ENCODE measurements at regions not wholly inside any gene's neighbourhood (a gene's known extent, or its start where the extent isn't known, plus 50 kb on each side); places are given as distances from the start of the nearest gene placed in this dataset.
"Not testable (repeated sequence)": the region's sequence is repeated elsewhere in the genome, so short reads cannot be mapped to it uniquely, and the experiment has no call there.

DNA sequence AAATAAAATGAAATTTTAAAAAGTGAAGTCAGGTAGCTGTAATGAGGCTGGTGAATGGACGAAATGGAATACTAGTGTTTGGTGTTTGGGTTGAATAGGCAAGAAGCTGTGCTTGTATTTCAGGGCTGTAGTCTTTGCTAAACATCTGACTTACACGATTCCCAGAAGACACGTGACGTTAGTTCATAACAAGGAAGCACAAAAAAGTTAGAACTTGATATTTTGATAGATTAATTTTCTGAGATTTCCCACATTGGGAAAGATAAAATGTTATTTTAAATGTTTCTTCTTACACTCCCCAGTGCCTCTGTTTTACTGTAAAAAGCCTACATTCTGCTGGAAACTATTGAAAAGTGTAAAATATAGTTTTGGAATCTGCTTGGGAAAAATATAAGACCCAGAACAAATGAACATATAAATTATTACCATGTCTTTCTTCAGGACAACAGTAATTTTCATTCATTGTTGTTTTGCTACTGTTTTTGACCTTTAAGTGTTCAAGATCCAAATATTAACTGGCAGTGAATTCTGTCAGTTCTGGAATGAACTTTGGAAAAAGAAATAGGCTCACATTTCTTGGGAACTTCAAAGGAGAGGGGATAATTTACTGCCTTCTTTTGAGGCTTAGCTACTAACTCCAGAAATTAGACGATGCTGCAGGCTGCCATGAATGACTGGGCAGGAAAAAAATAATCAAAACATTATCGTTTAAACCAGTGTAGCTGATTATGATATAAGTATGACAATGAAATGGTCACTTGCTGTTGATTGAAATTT lies 241.3 kb downstream of the SLITRK6 start:
- no peak for DNase-seq
- intact Hi-C loops (cut with DNase I) = no loop called here
- ATAC-seq = no peak

DNA sequence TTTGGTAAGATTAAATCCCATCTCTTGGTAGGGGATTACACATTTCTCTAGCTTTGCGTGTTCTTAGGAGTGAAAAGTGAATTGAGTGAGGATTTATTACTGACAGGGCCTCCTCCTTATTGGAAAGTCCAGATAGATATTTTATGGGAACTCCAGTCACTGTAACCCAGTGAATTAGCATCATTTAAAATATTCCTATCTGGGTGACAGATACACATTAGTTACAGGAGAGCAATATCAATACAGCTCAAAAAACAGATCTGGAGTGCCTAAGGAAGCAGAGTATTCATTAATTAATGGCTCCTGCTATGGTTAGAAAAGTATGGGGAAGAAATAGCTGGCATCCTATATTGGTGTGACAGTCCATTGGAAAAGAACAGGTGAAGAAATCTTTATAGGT lies 248.2 kb downstream of the SLITRK6 start:
- ATAC-seq (no peak), DNase-seq (no peak)
- intact Hi-C loops (cut with DNase I) = no loop called here

- DNase-seq = no peak
- intact Hi-C loops (cut with DNase I) = no loop called here
- ATAC-seq = no peak
Measured at GRCh38 chr13:85549819-85550218, 249.4 kb downstream of the SLITRK6 start.

DNA sequence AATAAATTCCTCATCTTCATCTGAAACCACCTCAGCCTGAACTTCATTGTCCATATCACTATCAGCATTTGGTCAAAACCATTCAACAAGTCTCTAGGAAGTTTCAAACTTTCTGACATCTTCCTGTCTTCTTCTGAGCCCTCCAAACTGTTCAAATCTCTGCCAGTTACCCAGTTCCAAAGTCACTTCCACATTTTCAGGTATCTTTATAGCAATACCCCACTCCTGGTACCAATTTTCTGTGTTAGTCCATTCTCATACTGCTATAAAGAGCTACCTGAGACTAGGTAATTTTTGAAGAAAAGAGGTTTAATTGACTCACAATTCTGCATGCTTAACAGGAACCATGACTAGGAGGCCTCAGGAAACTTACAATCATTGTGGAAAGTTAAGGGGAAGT lies 250.4 kb downstream of the SLITRK6 start:
- DNase-seq; ATAC-seq; intact Hi-C loops (cut with DNase I): not testable (repeated sequence)

GRCh38 chr13:85545771-85546170 lies 253.4 kb downstream of the SLITRK6 start:
- ATAC-seq = no peak

DNA sequence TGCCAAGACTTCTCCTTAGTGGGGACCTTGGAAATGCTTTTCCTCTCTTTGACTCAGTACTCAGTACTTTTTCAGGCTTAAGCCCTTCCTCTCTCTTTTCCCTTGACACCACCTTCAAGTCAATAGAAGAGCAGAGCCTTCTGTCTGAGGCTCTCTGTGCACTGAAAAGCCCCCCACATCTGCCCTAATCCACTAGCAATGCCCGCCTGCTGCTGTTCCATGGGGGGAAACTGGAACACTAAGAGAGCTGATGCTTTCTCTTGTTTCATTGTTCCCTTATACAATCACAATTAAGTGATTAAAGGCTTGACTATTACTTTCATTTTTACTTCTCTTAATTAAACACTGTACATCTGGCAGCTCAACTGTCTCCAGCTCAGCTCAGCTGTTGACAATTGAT lies 254.5 kb downstream of the SLITRK6 start:
- ATAC-seq (no peak), DNase-seq (no peak)
- intact Hi-C loops (cut with DNase I) = no loop called here

More at GRCh38 chr13:85545771-85546170, 253.4 kb downstream of the SLITRK6 start:
- no peak for DNase-seq
- intact Hi-C loops (cut with DNase I) = no loop called here

- ATAC-seq (no peak), DNase-seq (no peak)
- intact Hi-C loops (cut with DNase I) = no loop called here
Measured at GRCh38 chr13:85543144-85543543, 256.1 kb downstream of the SLITRK6 start.

GRCh38 chr13:85541476-85541875 lies 257.7 kb downstream of the SLITRK6 start:
- DNase-seq (no peak), ATAC-seq (no peak)
- intact Hi-C loops (cut with DNase I) = no loop called here

- ATAC-seq = no peak
- DNase-seq = no peak
- intact Hi-C loops (cut with DNase I) = no loop called here
Measured at GRCh38 chr13:85538957-85539356, 260.3 kb downstream of the SLITRK6 start.

- intact Hi-C loops (cut with DNase I) = no loop called here
- no peak for ATAC-seq
- DNase-seq = no peak
Measured at GRCh38 chr13:85537601-85538000, 261.6 kb downstream of the SLITRK6 start.

DNA sequence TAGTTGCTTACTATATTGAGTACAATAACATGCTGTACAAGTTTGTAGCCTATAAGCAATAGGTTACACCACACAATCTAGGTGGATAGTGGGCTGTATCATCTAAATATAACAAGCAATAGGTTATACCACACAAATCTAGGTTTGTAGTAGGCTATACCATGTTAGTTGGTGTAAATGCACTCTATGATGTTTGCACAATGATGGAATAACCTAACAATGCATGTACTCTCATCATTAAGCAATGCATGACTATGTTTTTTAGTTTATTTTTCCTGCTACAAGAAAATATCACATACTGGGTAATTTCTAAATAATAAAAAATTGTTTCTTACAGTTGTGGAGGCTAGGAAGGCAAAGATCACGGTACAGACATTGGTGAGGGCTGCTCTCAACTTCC lies 262.5 kb downstream of the SLITRK6 start:
- intact Hi-C loops (cut with DNase I) = no loop called here
- DNase-seq (no peak), ATAC-seq (no peak)

DNA sequence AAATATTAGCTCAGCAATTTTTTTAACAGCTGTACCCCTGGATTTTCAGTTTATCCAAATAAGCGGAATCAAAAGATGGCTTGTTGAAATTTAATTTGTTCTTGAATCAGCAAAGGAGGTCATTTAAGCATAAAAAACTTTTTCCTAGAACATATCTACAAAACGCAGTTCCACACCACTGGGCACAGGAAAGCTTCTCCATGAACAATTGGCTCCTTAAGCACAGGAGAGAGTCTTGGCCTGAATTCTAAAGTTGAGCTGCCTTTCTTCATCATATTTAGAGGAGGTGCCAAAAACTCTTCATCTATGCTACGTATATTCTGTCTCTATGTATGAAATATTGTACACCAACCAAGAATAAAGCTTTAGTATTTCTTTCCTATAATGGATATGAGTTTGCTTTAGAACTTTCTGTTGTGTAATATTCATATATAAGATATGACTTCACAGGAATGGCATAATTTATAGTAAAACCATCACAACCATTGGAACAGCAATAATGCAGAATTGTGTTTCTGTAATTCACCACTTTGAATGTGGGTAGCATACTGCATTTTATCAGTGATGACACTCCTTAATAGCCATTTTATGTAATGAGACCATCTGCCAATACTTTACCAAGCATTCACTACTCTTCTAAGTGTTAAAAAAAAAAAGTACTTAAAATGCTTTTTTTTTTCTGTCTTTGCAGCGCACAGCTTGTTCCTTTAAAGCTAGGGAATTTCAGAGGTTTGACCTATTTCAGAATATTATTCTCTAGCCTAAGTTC lies 263.7 kb downstream of the SLITRK6 start:
- DNase-seq (no peak), ATAC-seq (no peak)
- intact Hi-C loops (cut with DNase I) = no loop called here

- intact Hi-C loops (cut with DNase I) = no loop called here
- ATAC-seq = no peak
- DNase-seq = no peak
Measured at GRCh38 chr13:85533911-85534310, 265.3 kb downstream of the SLITRK6 start.

DNA sequence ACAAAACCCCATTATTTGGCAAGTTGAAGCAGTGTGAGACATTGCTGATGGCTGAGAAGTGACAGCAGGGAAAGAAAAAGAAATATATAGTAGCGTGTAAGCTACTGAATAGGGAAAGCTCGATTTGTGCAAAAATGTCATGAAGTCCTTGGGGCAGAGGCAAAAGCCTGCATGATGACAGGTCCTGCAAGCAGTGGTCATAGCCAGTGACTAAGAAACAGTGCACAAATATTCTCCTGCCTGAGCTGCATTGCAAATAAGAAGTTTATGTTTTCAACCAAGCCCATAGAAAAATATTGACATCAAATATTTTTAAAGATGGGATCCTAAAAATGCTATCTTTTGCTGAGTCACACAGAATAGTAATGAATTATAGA lies 270.0 kb downstream of the SLITRK6 start:
- intact Hi-C loops (cut with DNase I) = no loop called here
- ATAC-seq (no peak), DNase-seq (no peak)

GRCh38 chr13:85528491-85529217 lies 270.6 kb downstream of the SLITRK6 start:
- intact Hi-C loops (cut with DNase I) = no loop called here
- ATAC-seq = peak in 1 of 2 donors; percentile 52
- no peak for DNase-seq

DNA sequence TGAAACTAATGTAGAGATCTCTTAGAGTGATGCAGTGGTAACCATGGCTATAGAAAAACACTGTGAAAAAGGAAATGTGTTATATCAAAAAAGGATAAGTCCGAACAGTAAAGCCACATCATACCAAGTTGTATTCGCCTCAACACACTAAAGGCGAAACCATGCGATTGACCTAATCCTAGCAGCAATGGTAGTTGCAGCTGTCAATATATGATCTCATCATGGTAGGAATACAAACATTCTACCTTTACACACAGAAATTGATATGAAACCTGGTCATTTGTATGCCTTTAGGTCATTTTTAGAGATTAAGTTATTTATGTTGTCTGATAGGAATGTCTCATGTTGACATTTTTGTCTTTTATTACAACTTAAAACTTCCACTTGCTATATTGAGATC lies 271.9 kb downstream of the SLITRK6 start:
- intact Hi-C loops (cut with DNase I) = no loop called here
- ATAC-seq (no peak), DNase-seq (no peak)

DNA sequence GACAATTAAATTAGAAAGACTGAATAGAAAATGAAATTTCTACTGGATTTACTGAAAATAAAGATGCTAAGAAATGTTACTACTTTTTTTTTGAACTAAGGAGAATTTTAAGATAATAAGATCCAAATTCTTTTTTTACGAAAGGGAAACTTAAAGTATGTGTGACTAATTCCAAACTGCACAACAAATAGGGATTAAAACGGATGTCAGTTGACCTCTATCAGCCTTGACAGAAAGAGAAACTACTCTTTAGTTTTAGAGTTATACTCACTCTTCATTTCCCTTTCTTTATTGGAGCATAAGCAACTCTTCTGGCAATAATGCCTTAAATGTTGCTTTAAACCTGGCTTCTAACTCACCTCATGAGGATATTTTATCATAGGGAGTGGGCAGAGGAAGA lies 273.8 kb downstream of the SLITRK6 start:
- intact Hi-C loops (cut with DNase I) = no loop called here
- no peak for DNase-seq
- ATAC-seq = no peak

GRCh38 chr13:85521657-85522056 lies 277.6 kb downstream of the SLITRK6 start:
- no peak for ATAC-seq
- DNase-seq = no peak
- intact Hi-C loops (cut with DNase I) = no loop called here

GRCh38 chr13:85520445-85520844 lies 278.8 kb downstream of the SLITRK6 start:
- ATAC-seq (peak; percentile 57 to 63), DNase-seq (no peak)
- intact Hi-C loops (cut with DNase I) = no loop called here

DNA sequence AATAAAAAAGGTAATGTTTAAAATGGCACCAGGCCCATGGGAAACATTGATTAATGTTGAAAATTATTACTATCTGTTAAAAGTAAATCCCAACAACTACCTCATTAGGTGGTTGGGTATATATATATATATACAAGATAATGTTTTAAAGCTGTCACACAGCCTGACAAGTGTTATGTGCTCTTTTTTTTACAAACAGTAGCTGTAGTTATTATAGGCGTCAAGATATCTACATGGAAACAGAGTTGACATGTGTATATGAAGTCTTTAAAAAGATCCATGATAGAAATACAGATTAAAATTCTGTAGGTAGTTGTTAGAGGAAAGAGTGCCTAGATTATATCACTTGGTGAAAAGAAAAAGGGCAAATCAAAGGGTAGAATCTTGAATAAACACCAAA lies 279.9 kb downstream of the SLITRK6 start:
- ATAC-seq (no peak), DNase-seq (no peak)
- intact Hi-C loops (cut with DNase I) = no loop called here
